ENCODE measurements at regions not wholly inside any gene's neighbourhood (a gene's known extent, or its start where the extent isn't known, plus 50 kb on each side); places are given as distances from the start of the nearest gene placed in this dataset.

DNA sequence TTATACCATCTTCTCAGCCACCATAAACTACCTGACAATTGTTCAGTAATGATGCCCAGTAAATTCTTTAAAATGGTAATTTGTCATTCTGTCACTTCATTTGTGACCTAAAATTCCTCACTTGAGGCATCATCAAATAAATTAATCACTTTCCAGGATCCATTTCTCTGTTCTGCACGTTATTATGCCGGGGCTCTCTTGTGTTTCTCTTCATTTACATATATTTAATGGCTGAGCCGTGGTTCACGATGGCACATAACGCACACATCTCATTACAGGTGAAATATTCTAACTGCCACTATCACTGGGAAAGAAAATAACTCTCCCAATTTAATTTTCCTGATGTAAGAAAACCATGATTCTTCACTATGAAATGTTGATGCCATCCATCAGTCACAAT, 529.6 kb downstream of the NR4A2 start:
- no peak overlapping the region for H3K27ac Mint-ChIP-seq
- peaks cover 4% of the 10 kb centered on the region; the same call in 1 of the 2 replicates for H3K9me3 Mint-ChIP-seq
- ATAC-seq (no peak), DNase-seq (ENCODE audit: low spot score) (no peak)
- H3K4me1 Mint-ChIP-seq, result peaks cover 2% of the 10 kb centered on the region; the same call in 1 of the 2 replicates
- H3K4me3 Mint-ChIP-seq, result no peak overlapping the region
- CTCF ChIA-PET, result no interaction called here
- TF ChIP-seq JAZF1 (CRISPR knock-in tag; IDR thresholded peaks at IDR 0.05) (no peak), ZNF232 (CRISPR knock-in tag; IDR thresholded peaks at IDR 0.05) (no peak), OVOL2 (CRISPR knock-in tag; IDR thresholded peaks at IDR 0.05; ENCODE audit: borderline replicate concordance) (no peak)
- TF ChIP-seq, protein P1, sequence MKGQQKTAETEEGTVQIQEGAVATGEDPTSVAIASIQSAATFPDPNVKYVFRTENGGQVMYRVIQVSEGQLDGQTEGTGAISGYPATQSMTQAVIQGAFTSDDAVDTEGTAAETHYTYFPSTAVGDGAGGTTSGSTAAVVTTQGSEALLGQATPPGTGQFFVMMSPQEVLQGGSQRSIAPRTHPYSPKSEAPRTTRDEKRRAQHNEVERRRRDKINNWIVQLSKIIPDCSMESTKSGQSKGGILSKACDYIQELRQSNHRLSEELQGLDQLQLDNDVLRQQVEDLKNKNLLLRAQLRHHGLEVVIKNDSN (CRISPR knock-in tag; IDR thresholded peaks at IDR 0.05), result no peak
- TF ChIP-seq, protein P2, sequence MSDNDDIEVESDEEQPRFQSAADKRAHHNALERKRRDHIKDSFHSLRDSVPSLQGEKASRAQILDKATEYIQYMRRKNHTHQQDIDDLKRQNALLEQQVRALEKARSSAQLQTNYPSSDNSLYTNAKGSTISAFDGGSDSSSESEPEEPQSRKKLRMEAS (CRISPR knock-in tag; IDR thresholded peaks at IDR 0.05), result no peak
- TF ChIP-seq, protein P3, sequence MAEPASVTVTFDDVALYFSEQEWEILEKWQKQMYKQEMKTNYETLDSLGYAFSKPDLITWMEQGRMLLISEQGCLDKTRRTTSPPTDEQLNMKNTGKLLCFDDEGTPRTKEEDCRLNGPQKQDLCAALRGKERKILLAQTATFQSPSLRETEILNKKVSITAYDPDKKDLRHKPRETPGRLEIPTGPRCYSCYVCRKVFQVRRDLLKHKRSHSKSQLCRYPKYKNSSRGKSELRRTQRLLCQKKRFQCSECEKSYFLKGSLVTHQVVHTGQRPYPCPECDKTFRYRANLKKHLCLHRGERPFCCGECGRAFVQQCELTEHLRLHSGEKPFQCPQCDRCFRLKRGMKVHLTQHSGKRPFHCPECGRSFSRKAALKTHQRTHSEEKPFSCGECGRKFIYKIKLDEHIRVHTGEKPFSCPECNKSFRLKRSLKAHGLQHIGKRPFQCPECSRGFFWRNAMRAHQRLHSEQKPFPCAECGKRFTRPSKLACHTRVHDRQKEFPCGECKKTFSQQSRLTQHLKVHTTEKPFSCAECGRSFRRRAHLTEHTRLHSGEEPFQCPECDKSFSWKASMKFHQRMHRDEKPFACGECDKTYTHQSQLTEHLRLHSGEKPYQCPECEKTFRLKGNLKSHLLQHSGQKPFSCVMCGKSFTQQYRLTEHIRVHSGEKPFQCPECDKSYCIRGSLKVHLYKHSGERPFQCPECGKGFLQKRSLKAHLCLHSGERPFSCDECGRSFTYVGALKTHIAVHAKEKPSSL (CRISPR knock-in tag; conservative IDR thresholded peaks at IDR 0.05), result no peak
- TF ChIP-seq, protein P4, sequence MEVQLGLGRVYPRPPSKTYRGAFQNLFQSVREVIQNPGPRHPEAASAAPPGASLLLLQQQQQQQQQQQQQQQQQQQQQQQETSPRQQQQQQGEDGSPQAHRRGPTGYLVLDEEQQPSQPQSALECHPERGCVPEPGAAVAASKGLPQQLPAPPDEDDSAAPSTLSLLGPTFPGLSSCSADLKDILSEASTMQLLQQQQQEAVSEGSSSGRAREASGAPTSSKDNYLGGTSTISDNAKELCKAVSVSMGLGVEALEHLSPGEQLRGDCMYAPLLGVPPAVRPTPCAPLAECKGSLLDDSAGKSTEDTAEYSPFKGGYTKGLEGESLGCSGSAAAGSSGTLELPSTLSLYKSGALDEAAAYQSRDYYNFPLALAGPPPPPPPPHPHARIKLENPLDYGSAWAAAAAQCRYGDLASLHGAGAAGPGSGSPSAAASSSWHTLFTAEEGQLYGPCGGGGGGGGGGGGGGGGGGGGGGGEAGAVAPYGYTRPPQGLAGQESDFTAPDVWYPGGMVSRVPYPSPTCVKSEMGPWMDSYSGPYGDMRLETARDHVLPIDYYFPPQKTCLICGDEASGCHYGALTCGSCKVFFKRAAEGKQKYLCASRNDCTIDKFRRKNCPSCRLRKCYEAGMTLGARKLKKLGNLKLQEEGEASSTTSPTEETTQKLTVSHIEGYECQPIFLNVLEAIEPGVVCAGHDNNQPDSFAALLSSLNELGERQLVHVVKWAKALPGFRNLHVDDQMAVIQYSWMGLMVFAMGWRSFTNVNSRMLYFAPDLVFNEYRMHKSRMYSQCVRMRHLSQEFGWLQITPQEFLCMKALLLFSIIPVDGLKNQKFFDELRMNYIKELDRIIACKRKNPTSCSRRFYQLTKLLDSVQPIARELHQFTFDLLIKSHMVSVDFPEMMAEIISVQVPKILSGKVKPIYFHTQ (CRISPR knock-in tag; IDR thresholded peaks at IDR 0.05), result no peak
- no peaks in the 10 kb centered on the region for H3K27me3 Mint-ChIP-seq (ENCODE audit: low read depth)
- POLR2A ChIA-PET, result no interaction called here
- no peaks in the 10 kb centered on the region for H3K36me3 Mint-ChIP-seq

DNA sequence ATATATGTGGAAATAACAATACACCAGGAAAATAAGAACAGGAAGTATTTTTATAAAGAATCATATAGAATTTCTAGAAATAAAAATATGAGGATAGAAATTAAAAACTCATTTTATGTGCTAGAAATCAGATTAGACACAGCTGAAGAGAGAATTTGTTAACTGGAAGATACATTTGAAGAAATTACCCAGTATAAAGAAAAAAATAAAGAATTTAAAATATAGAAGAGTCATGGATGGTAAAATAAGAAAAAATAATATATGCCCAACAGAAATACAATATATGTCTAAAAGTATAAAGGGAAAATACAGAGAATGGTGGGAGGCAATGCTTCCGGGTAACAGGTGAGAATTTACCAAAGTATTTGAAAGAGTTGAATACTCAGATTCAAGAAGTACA, 539.9 kb downstream of the NR4A2 start:
- no peaks in the 10 kb centered on the region; the same call in 1 of the 2 replicates for H3K27me3 Mint-ChIP-seq (ENCODE audit: low read depth)
- no peak for ATAC-seq
- no peak overlapping the region for H3K27ac Mint-ChIP-seq
- peaks cover 45% of the 10 kb centered on the region for H3K36me3 Mint-ChIP-seq
- no peak for DNase-seq (ENCODE audit: low spot score)
- POLR2A ChIA-PET, result no interaction called here
- CTCF ChIA-PET, result no interaction called here
- peaks cover 55% of the 10 kb centered on the region for H3K9me3 Mint-ChIP-seq
- H3K4me3 Mint-ChIP-seq, result no peak overlapping the region
- H3K4me1 Mint-ChIP-seq, result no peaks in the 10 kb centered on the region
- TF ChIP-seq, protein P5, sequence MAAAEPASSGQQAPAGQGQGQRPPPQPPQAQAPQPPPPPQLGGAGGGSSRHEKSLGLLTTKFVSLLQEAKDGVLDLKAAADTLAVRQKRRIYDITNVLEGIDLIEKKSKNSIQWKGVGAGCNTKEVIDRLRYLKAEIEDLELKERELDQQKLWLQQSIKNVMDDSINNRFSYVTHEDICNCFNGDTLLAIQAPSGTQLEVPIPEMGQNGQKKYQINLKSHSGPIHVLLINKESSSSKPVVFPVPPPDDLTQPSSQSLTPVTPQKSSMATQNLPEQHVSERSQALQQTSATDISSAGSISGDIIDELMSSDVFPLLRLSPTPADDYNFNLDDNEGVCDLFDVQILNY (CRISPR knock-in tag; IDR thresholded peaks at IDR 0.05), result no peak
- TF ChIP-seq ZNF219 (CRISPR knock-in tag; IDR thresholded peaks at IDR 0.05; ENCODE audit: borderline replicate concordance) (no peak), CREB1 (CRISPR knock-in tag; IDR thresholded peaks at IDR 0.05) (no peak), ZNF138 (CRISPR knock-in tag; conservative IDR thresholded peaks at IDR 0.05) (no peak), TEAD4 (CRISPR knock-in tag; IDR thresholded peaks at IDR 0.05) (no peak), ZNF671 (CRISPR knock-in tag; IDR thresholded peaks at IDR 0.05) (no peak)
- TF ChIP-seq, protein P6, sequence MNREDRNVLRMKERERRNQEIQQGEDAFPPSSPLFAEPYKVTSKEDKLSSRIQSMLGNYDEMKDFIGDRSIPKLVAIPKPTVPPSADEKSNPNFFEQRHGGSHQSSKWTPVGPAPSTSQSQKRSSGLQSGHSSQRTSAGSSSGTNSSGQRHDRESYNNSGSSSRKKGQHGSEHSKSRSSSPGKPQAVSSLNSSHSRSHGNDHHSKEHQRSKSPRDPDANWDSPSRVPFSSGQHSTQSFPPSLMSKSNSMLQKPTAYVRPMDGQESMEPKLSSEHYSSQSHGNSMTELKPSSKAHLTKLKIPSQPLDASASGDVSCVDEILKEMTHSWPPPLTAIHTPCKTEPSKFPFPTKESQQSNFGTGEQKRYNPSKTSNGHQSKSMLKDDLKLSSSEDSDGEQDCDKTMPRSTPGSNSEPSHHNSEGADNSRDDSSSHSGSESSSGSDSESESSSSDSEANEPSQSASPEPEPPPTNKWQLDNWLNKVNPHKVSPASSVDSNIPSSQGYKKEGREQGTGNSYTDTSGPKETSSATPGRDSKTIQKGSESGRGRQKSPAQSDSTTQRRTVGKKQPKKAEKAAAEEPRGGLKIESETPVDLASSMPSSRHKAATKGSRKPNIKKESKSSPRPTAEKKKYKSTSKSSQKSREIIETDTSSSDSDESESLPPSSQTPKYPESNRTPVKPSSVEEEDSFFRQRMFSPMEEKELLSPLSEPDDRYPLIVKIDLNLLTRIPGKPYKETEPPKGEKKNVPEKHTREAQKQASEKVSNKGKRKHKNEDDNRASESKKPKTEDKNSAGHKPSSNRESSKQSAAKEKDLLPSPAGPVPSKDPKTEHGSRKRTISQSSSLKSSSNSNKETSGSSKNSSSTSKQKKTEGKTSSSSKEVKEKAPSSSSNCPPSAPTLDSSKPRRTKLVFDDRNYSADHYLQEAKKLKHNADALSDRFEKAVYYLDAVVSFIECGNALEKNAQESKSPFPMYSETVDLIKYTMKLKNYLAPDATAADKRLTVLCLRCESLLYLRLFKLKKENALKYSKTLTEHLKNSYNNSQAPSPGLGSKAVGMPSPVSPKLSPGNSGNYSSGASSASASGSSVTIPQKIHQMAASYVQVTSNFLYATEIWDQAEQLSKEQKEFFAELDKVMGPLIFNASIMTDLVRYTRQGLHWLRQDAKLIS (CRISPR knock-in tag; IDR thresholded peaks at IDR 0.05; ENCODE audit: borderline replicate concordance), result no peak
- TF ChIP-seq, protein P3 (CRISPR knock-in tag; conservative IDR thresholded peaks at IDR 0.05), result no peak
- TF ChIP-seq, protein P2 (CRISPR knock-in tag; IDR thresholded peaks at IDR 0.05), result no peak
- TF ChIP-seq, protein P7, sequence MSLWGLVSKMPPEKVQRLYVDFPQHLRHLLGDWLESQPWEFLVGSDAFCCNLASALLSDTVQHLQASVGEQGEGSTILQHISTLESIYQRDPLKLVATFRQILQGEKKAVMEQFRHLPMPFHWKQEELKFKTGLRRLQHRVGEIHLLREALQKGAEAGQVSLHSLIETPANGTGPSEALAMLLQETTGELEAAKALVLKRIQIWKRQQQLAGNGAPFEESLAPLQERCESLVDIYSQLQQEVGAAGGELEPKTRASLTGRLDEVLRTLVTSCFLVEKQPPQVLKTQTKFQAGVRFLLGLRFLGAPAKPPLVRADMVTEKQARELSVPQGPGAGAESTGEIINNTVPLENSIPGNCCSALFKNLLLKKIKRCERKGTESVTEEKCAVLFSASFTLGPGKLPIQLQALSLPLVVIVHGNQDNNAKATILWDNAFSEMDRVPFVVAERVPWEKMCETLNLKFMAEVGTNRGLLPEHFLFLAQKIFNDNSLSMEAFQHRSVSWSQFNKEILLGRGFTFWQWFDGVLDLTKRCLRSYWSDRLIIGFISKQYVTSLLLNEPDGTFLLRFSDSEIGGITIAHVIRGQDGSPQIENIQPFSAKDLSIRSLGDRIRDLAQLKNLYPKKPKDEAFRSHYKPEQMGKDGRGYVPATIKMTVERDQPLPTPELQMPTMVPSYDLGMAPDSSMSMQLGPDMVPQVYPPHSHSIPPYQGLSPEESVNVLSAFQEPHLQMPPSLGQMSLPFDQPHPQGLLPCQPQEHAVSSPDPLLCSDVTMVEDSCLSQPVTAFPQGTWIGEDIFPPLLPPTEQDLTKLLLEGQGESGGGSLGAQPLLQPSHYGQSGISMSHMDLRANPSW (CRISPR knock-in tag; conservative IDR thresholded peaks at IDR 0.05; ENCODE audit: low read depth), result no peak
- TF ChIP-seq, protein P8, sequence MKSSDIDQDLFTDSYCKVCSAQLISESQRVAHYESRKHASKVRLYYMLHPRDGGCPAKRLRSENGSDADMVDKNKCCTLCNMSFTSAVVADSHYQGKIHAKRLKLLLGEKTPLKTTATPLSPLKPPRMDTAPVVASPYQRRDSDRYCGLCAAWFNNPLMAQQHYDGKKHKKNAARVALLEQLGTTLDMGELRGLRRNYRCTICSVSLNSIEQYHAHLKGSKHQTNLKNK (CRISPR knock-in tag; IDR thresholded peaks at IDR 0.05), result no peak
